ENCODE measurements at regions not wholly inside any gene's neighbourhood (a gene's known extent, or its start where the extent isn't known, plus 50 kb on each side); places are given as distances from the start of the nearest gene placed in this dataset.

GRCh38 chr14:50039734-50040400 lies 76.5 kb downstream of the VCPKMT start:
- H3K4me1 ChIP-seq (ENCODE audit: insufficient read depth, low read length, severe bottlenecking), result peaks cover 21% of the 10 kb centered on the region
- H3K79me2 ChIP-seq (ENCODE audit: insufficient read depth, low read length), result no peaks in the 10 kb centered on the region
- no peaks in the 10 kb centered on the region for H3K9me2 ChIP-seq (ENCODE audit: low read depth, low read length)
- H3K27ac ChIP-seq (ENCODE audit: low read depth, low read length, poor library complexity, severe bottlenecking), result no peak overlapping the region
- H3K27me3 ChIP-seq (ENCODE audit: insufficient read depth, low read length), result no peaks in the 10 kb centered on the region
- no peaks in the 10 kb centered on the region for H4K20me1 ChIP-seq (ENCODE audit: insufficient read depth, low read length)
- H3K9me3 ChIP-seq (ENCODE audit: low read length), result no peaks in the 10 kb centered on the region
- no peaks in the 10 kb centered on the region for H3F3A ChIP-seq (ENCODE audit: insufficient read depth, low read length)
- peak overlapping the region; percentile 13; the same call in 1 of the 2 replicates for H2AFZ ChIP-seq (ENCODE audit: low read length)
- no peaks in the 10 kb centered on the region; the same call in 1 of the 2 replicates for H3K36me3 ChIP-seq (ENCODE audit: insufficient read depth, low read length)
- H3K4me2 ChIP-seq (ENCODE audit: low read length), result no peak overlapping the region
- TF ChIP-seq EZH2 (IDR thresholded peaks at IDR 0.05; ENCODE audit: borderline replicate concordance, low read length) (no peak), CTCF (IDR thresholded peaks at IDR 0.05; ENCODE audit: low read length) (no peak)
- no peak overlapping the region for H3K4me3 ChIP-seq (ENCODE audit: low read depth, low read length, poor library complexity, severe bottlenecking)
- no peak overlapping the region; the same call in 1 of the 2 replicates for H3K9ac ChIP-seq (ENCODE audit: low read length)

- Histone ChIP-seq H3K4me1 (ENCODE audit: insufficient read depth, low read length, severe bottlenecking) (peaks cover 26% of the 10 kb centered on the region), H3K9me2 (ENCODE audit: low read depth, low read length) (no peaks in the 10 kb centered on the region), H3K9me3 (ENCODE audit: low read length) (no peaks in the 10 kb centered on the region), H3K79me2 (ENCODE audit: insufficient read depth, low read length) (no peaks in the 10 kb centered on the region), H3K36me3 (ENCODE audit: insufficient read depth, low read length) (no peaks in the 10 kb centered on the region; the same call in 1 of the 2 replicates), H4K20me1 (ENCODE audit: insufficient read depth, low read length) (no peaks in the 10 kb centered on the region), H3K4me2 (ENCODE audit: low read length) (no peak overlapping the region), H3K27ac (ENCODE audit: low read depth, low read length, poor library complexity, severe bottlenecking) (no peak overlapping the region), H3K4me3 (ENCODE audit: low read depth, low read length, poor library complexity, severe bottlenecking) (no peak overlapping the region), H3K9ac (ENCODE audit: low read length) (no peak overlapping the region; the same call in 1 of the 2 replicates), H3K27me3 (ENCODE audit: insufficient read depth, low read length) (no peaks in the 10 kb centered on the region), H3F3A (ENCODE audit: insufficient read depth, low read length) (no peaks in the 10 kb centered on the region), H2AFZ (ENCODE audit: low read length) (peak overlapping the region; percentile 13; the same call in 1 of the 2 replicates)
- TF ChIP-seq EZH2 (IDR thresholded peaks at IDR 0.05; ENCODE audit: borderline replicate concordance, low read length) (no peak), CTCF (IDR thresholded peaks at IDR 0.05; ENCODE audit: low read length) (no peak)
Measured at GRCh38 chr14:50040401-50040775, 76.0 kb downstream of the VCPKMT start.

- H3K36me3 ChIP-seq (ENCODE audit: insufficient read depth, low read length), result no peaks in the 10 kb centered on the region; the same call in 1 of the 2 replicates
- peaks cover 32% of the 10 kb centered on the region for H3K4me1 ChIP-seq (ENCODE audit: insufficient read depth, low read length, severe bottlenecking)
- TF ChIP-seq EZH2 (IDR thresholded peaks at IDR 0.05; ENCODE audit: borderline replicate concordance, low read length) (no peak), CTCF (IDR thresholded peaks at IDR 0.05; ENCODE audit: low read length) (no peak)
- no peaks in the 10 kb centered on the region for H4K20me1 ChIP-seq (ENCODE audit: insufficient read depth, low read length)
- no peak overlapping the region for H3K27ac ChIP-seq (ENCODE audit: low read depth, low read length, poor library complexity, severe bottlenecking)
- H3K9me2 ChIP-seq (ENCODE audit: low read depth, low read length), result no peaks in the 10 kb centered on the region
- H3K9ac ChIP-seq (ENCODE audit: low read length), result no peak overlapping the region
- no peaks in the 10 kb centered on the region for H3K27me3 ChIP-seq (ENCODE audit: insufficient read depth, low read length)
- no peak overlapping the region for H3K4me3 ChIP-seq (ENCODE audit: low read depth, low read length, poor library complexity, severe bottlenecking)
- H2AFZ ChIP-seq (ENCODE audit: low read length), result no peak overlapping the region
- no peak overlapping the region for H3K4me2 ChIP-seq (ENCODE audit: low read length)
- H3K9me3 ChIP-seq (ENCODE audit: low read length), result no peaks in the 10 kb centered on the region
- H3F3A ChIP-seq (ENCODE audit: insufficient read depth, low read length), result no peaks in the 10 kb centered on the region
- H3K79me2 ChIP-seq (ENCODE audit: insufficient read depth, low read length), result no peaks in the 10 kb centered on the region
Measured at GRCh38 chr14:50040895-50041465, 75.4 kb downstream of the VCPKMT start.
